Esophagus squamous epithelium (tissue), 4 donors: ENCODE measurements at regions not wholly inside any gene's neighbourhood (a gene's known extent, or its start where the extent isn't known, plus 50 kb on each side); places are given as distances from the start of the nearest gene placed in this dataset.
"Not testable (repeated sequence)": the region's sequence is repeated elsewhere in the genome, so short reads cannot be mapped to it uniquely, and the experiment has no call there.

Experiments
- CTCF ChIP-seq, 6 experiments: fragments of 450-650 bp in 4 of 6; fragments of 200-600 bp in 2 of 6; sonication (generic) in 2 of 6; IDR thresholded peaks; one replicate each; pipeline ENCODE4 v1.5.1; 2016 to 2019; ENCODE audit warnings: antibody characterized with exemption in 6 of 6, mild to moderate bottlenecking in 4 of 6, moderate library complexity in 4 of 6
- POLR2A ChIP-seq, 4 donors: fragments of 450-650 bp; IDR thresholded peaks; one replicate each; pipeline ENCODE4 v1.6.1; 2017; ENCODE audit warnings: antibody characterized with exemption in 4 of 4, mild to moderate bottlenecking in 4 of 4, moderate library complexity in 3 of 4

GRCh38 chr12:89266574-89267188 is 85.6 kb downstream of the DUSP6 start:
- TF ChIP-seq CTCF, POLR2A (IDR thresholded peaks at IDR 0.05): not testable (repeated sequence)
